ENCODE measurements at regions not wholly inside any gene's neighbourhood (a gene's known extent, or its start where the extent isn't known, plus 50 kb on each side); places are given as distances from the start of the nearest gene placed in this dataset. TPM values are rescaled to one million over a fixed set of nuclear protein-coding genes. Genes with fewer than 3 reads are reported as not detected.

DNA sequence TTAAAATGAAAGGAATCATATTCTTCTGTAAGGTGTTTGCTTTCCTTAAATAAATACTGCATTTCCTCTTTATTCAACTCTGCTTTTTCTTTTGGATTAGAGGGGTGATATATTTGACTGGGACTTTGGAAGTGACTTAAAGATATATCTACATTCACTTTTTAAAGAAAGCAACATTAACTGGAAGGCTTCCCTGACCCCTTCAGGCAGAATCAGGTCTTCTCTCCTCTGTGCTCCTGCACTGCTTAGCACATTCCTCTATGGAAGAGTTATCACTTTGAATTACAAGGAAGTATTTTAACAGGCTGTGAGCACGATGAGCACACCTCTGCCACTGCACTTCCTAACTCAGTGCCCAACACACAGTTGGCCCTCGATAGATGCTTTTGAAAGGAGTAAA lies 59.2 kb upstream of the POU3F2 start:
- no peak for DNase-seq
- TF ChIP-seq CTCF (IDR thresholded peaks at IDR 0.05), result no peak
- Histone ChIP-seq H3K4me3 (no peak overlapping the region), H3K4me1 (ENCODE audit: low read depth) (no peaks in the 10 kb centered on the region), H3K36me3 (ENCODE audit: low read depth) (no peaks in the 10 kb centered on the region), H3K9me3 (no peaks in the 10 kb centered on the region)
- ATAC-seq, result no peak
- intact Hi-C loops (cut with DNase I, micrococcal nuclease), result no loop called here

GRCh38 chr6:98777762-98778161 lies 56.6 kb upstream of the POU3F2 start:
- ATAC-seq (no peak), DNase-seq (no peak)
- H3K4me3 ChIP-seq, result no peak overlapping the region
- intact Hi-C loops (cut with DNase I, micrococcal nuclease), result no loop called here
- no peaks in the 10 kb centered on the region for H3K9me3 ChIP-seq
- H3K4me1 ChIP-seq (ENCODE audit: low read depth), result no peaks in the 10 kb centered on the region
- TF ChIP-seq CTCF (IDR thresholded peaks at IDR 0.05), result no peak
- no peaks in the 10 kb centered on the region for H3K36me3 ChIP-seq (ENCODE audit: low read depth)

DNA sequence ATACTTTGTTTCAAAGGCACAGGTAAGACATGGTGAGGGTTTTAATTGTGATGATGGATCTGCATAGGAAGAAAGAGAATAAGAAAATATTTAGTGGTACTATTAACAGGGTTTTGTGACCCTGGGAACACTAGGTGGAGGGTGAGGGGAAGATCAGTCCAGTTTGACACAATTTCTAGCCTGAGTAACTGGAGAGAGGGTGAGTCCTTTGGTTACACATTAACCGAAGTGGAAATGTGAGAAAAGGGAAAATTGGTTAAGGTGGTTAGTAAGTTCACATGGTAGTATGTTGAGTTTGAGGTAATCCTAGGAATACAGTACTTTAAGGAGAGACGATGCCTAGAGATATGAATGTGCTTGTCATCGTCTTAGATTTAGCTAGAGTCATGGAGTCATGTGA lies 54.8 kb upstream of the POU3F2 start:
- intact Hi-C loops (cut with DNase I, micrococcal nuclease), result no loop called here
- TF ChIP-seq CTCF (IDR thresholded peaks at IDR 0.05), result no peak
- no peaks in the 10 kb centered on the region for H3K9me3 ChIP-seq
- H3K4me3 ChIP-seq, result no peak overlapping the region
- ATAC-seq (no peak), DNase-seq (no peak)
- no peaks in the 10 kb centered on the region for H3K4me1 ChIP-seq (ENCODE audit: low read depth)
- H3K36me3 ChIP-seq (ENCODE audit: low read depth), result no peaks in the 10 kb centered on the region

DNA sequence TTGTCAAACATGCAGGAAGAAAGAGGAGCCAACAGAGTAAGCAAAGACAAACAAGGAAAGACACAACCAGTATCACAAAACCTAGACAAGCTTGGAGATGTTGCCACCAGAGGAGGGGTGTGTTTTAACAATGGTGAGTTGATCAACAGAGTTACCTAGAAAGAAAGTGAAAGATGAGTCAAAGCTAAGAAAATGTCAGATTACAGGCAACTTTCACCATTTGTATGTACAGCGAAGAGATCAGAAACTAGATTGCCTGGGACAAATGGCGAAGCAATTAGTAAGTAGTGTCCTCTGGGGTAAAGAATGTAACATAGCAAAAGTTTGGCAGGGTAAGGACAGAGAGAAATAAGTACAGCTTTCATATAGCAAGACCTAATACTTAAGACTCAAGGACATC lies 51.6 kb upstream of the POU3F2 start:
- intact Hi-C loops (cut with DNase I, micrococcal nuclease), result no loop called here
- H3K36me3 ChIP-seq (ENCODE audit: low read depth), result no peaks in the 10 kb centered on the region
- DNase-seq (no peak), ATAC-seq (no peak)
- TF ChIP-seq CTCF (IDR thresholded peaks at IDR 0.05), result no peak
- H3K4me1 ChIP-seq (ENCODE audit: low read depth), result no peaks in the 10 kb centered on the region
- no peaks in the 10 kb centered on the region for H3K9me3 ChIP-seq
- H3K4me3 ChIP-seq, result no peak overlapping the region

- ATAC-seq, result no peak
Observed at GRCh38 chr6:98783578-98783977, 50.8 kb upstream of the POU3F2 start.

More at GRCh38 chr6:98783578-98783977, 50.8 kb upstream of the POU3F2 start:
- no peaks in the 10 kb centered on the region for H3K36me3 ChIP-seq (ENCODE audit: low read depth)
- no peak for TF ChIP-seq CTCF (IDR thresholded peaks at IDR 0.05)
- no peak overlapping the region for H3K4me3 ChIP-seq
- no peaks in the 10 kb centered on the region for H3K9me3 ChIP-seq
- no peaks in the 10 kb centered on the region for H3K4me1 ChIP-seq (ENCODE audit: low read depth)
- no peak for DNase-seq
- intact Hi-C loops (cut with DNase I, micrococcal nuclease), result no loop called here

Small RNA genes in the stretch of these regions (microRNA-seq; reads per million reads assigned to microRNA genes)
- not detected for gene MIR2113
